PC-3 (cell line): ENCODE measurements at regions not wholly inside any gene's neighbourhood (a gene's known extent, or its start where the extent isn't known, plus 50 kb on each side); places are given as distances from the start of the nearest gene placed in this dataset.
A peak's percentile ranks its signal among the peaks of the same experiment; 100 is the strongest.

Source experiments
- ATAC-seq: fragments of 200-7000 bp; cut with Tn5 transposase; 2 replicates; pipeline ENCODE4 v1.9.1; 2020; ENCODE audit warnings: mild to moderate bottlenecking, moderate library complexity
- BruUV-seq: library from RNA; stranded (reverse); fragments of 400-500 nt; replicated peaks from 2 replicates; lab custom pipeline; 2021; lab: Mats Ljungman, UMichigan
- CTCF ChIA-PET: fragments of 300-600 bp; sonication (Branson Sonifier 250); formaldehyde crosslinking; loops from one replicate; lab custom pipeline; 2022; ENCODE audit warnings: antibody characterized with exemption; lab: Charles Lee
- POLR2A ChIA-PET: fragments of 300-600 bp; sonication (Branson Sonifier 250); formaldehyde crosslinking; loops from one replicate; lab custom pipeline; 2022; ENCODE audit warnings: antibody characterized with exemption; ENCODE audit not compliant: unreplicated experiment; lab: Charles Lee
- DNase-seq: peaks from one replicate; pipeline ENCODE4 v3.0.0-alpha.2; 2015
- H2AFZ ChIP-seq: fragments of 300-600 bp; sonication (generic); 2 replicates; pipeline ENCODE4 v1.6.0; 2016; ENCODE audit warnings: antibody characterized with exemption, low read length
- H3F3A ChIP-seq: fragments of 300-600 bp; sonication (generic); one replicate; pipeline ENCODE4 v1.6.0; 2017; ENCODE audit warnings: antibody characterized with exemption, low read length, control low read depth, mild to moderate bottlenecking; ENCODE audit not compliant: unreplicated experiment
- H3K27ac ChIP-seq: fragments of 300-600 bp; sonication (generic); 2 replicates; pipeline ENCODE4 v1.5.1; 2016; ENCODE audit warnings: mild to moderate bottlenecking, low read length
- H3K27me3 ChIP-seq: fragments of 300-600 bp; sonication (generic); 2 replicates; pipeline ENCODE4 v1.6.1; 2016; ENCODE audit warnings: low read length, mixed read lengths
- H3K36me3 ChIP-seq: fragments of 300-600 bp; sonication (generic); 2 replicates; pipeline ENCODE4 v1.6.1; 2016; ENCODE audit warnings: low read depth, mixed run types, low read length, mixed read lengths
- H3K4me1 ChIP-seq: fragments of 300-600 bp; sonication (generic); 2 replicates; pipeline ENCODE4 v1.5.1; 2016; ENCODE audit warnings: low read length; ENCODE audit not compliant: insufficient read depth
- H3K4me2 ChIP-seq: fragments of 300-600 bp; sonication (generic); 2 replicates; pipeline ENCODE4 v1.6.0; 2016; ENCODE audit warnings: low read length
- H3K4me3 ChIP-seq: fragments of 300-600 bp; sonication (generic); 2 replicates; pipeline ENCODE4 v1.5.1; 2016; ENCODE audit warnings: mild to moderate bottlenecking, low read length, mixed read lengths
- H3K79me2 ChIP-seq: fragments of 300-600 bp; sonication (generic); 2 replicates; pipeline ENCODE4 v1.6.1; 2017; ENCODE audit warnings: low read length, mixed read lengths
- H3K9ac ChIP-seq: fragments of 300-600 bp; sonication (generic); 2 replicates; pipeline ENCODE4 v1.6.0; 2016; ENCODE audit warnings: mild to moderate bottlenecking, low read length
- H3K9me2 ChIP-seq: fragments of 300-600 bp; sonication (generic); replicated peaks from 2 replicates; pipeline ENCODE4 v1.6.1; 2016; ENCODE audit warnings: mixed run types, low read length, mixed read lengths
- H3K9me3 ChIP-seq: fragments of 300-600 bp; sonication (generic); 2 replicates; pipeline ENCODE4 v1.6.1; 2016; ENCODE audit warnings: low read length, mixed read lengths
- H4K20me1 ChIP-seq: fragments of 300-600 bp; sonication (generic); 2 replicates; pipeline ENCODE4 v1.6.1; 2016; ENCODE audit warnings: low read length, mixed read lengths
- CTCF ChIP-seq: fragments of 300-600 bp; sonication (generic); conservative IDR thresholded peaks from 2 replicates; pipeline ENCODE4 v1.5.1; 2017; ENCODE audit warnings: antibody characterized with exemption, low read depth, mild to moderate bottlenecking, low read length
- EZH2 ChIP-seq: fragments of 300-600 bp; sonication (generic); IDR thresholded peaks from one replicate; pipeline ENCODE4 v1.6.1; 2017; ENCODE audit warnings: antibody characterized with exemption, mild to moderate bottlenecking, low read length; ENCODE audit not compliant: unreplicated experiment
- EZH2phosphoT487 ChIP-seq: fragments of 300-600 bp; sonication (generic); IDR thresholded peaks from 2 replicates; pipeline ENCODE4 v1.6.1; 2018; ENCODE audit warnings: mild to moderate bottlenecking, antibody characterized with exemption, low read length, borderline replicate concordance
- intact Hi-C: fragments of 100-400 bp; cut with micrococcal nuclease; formaldehyde crosslinking; loops from 2 replicates; pipeline ENCODE4 v1.9.0; 2023

DNA sequence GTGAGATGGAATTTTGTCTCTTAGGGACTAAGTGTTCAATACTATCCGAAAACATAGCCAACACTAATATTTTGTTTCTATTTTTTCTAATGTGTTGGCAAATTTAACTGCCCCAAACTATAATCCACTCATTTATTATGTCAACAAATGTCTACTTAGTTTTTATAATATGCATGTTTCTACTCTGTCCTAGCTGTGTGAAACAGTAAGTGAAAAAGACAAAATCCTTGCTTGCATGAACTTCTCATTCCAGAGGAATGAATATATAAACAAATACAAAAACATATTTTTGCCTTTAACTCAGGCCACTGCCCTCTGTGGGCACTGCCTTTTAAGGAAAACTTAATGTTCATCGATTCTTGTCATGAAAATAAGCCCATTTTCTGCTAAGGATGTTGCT lies 1275.4 kb upstream of the CDH18 start:
- Histone ChIP-seq H3K27me3 (no peaks in the 10 kb centered on the region), H4K20me1 (no peaks in the 10 kb centered on the region), H3K4me1 (no peaks in the 10 kb centered on the region; the same call in 1 of the 2 replicates), H3F3A (no peaks in the 10 kb centered on the region), H3K27ac (no peak overlapping the region), H3K9me3 (no peaks in the 10 kb centered on the region), H3K4me2 (no peak overlapping the region), H3K9ac (no peak overlapping the region), H3K4me3 (no peak overlapping the region), H3K79me2 (no peaks in the 10 kb centered on the region), H3K9me2 (no peaks in the 10 kb centered on the region), H3K36me3 (no peaks in the 10 kb centered on the region), H2AFZ (no peak overlapping the region)
- TF ChIP-seq EZH2phosphoT487 = no peak
- TF ChIP-seq EZH2 = no peak
- TF ChIP-seq CTCF = no peak
- no peak for ATAC-seq
- BruUV-seq = no TSS peak
- ChIA-PET POLR2A (no interaction called here), CTCF (no interaction called here)
- peak; percentile 16 for DNase-seq
- intact Hi-C loops = no loop called here

GRCh38 chr5:21254161-21254560 lies 1266.2 kb upstream of the CDH18 start:
- Histone ChIP-seq H3K4me1 (no peaks in the 10 kb centered on the region), H3K36me3 (no peaks in the 10 kb centered on the region), H3F3A (no peaks in the 10 kb centered on the region), H3K9me3 (no peaks in the 10 kb centered on the region), H3K9ac (no peak overlapping the region), H3K27me3 (no peaks in the 10 kb centered on the region), H3K9me2 (no peaks in the 10 kb centered on the region), H3K27ac (no peak overlapping the region), H2AFZ (no peak overlapping the region), H3K79me2 (no peaks in the 10 kb centered on the region), H3K4me3 (no peak overlapping the region), H3K4me2 (no peak overlapping the region), H4K20me1 (no peaks in the 10 kb centered on the region)
- ChIA-PET CTCF (no interaction called here), POLR2A (no interaction called here)
- TF ChIP-seq EZH2phosphoT487 (no peak), CTCF (no peak), EZH2 (no peak)
- ATAC-seq = no peak
- BruUV-seq = no TSS peak
- DNase-seq = no peak
- intact Hi-C loops = no loop called here

GRCh38 chr5:21244982-21245381 lies 1257.0 kb upstream of the CDH18 start:
- no peaks in the 10 kb centered on the region for H3K79me2 ChIP-seq
- H3K4me2 ChIP-seq = no peak overlapping the region
- POLR2A ChIA-PET = no interaction called here
- no TSS peak for BruUV-seq
- H3K36me3 ChIP-seq = no peaks in the 10 kb centered on the region
- no peak overlapping the region for H3K27ac ChIP-seq
- no peaks in the 10 kb centered on the region for H3K9me2 ChIP-seq
- ATAC-seq (no peak), DNase-seq (no peak)
- no peak overlapping the region for H3K9ac ChIP-seq
- no peak for TF ChIP-seq EZH2
- no peaks in the 10 kb centered on the region for H3K4me1 ChIP-seq
- H3K27me3 ChIP-seq = no peaks in the 10 kb centered on the region
- H2AFZ ChIP-seq = no peak overlapping the region
- no peaks in the 10 kb centered on the region for H4K20me1 ChIP-seq
- intact Hi-C loops = no loop called here
- H3K4me3 ChIP-seq = no peak overlapping the region
- no peaks in the 10 kb centered on the region for H3K9me3 ChIP-seq
- CTCF ChIA-PET = no interaction called here
- H3F3A ChIP-seq = no peaks in the 10 kb centered on the region
